KOPT-K1 (cell line): ENCODE measurements at regions not wholly inside any gene's neighbourhood (a gene's known extent, or its start where the extent isn't known, plus 50 kb on each side); places are given as distances from the start of the nearest gene placed in this dataset.

Experiments
- H3K27ac ChIP-seq: fragments of 200-600 bp; sonication (generic); 2 replicates; pipeline ENCODE4 v1.5.1; 2016; ENCODE audit warnings: antibody characterized with exemption, mild to moderate bottlenecking, low read depth, low read length; ENCODE audit not compliant: poor library complexity, severe bottlenecking
- H3K36me3 ChIP-seq: fragments of 200-600 bp; sonication (generic); 2 replicates; pipeline ENCODE4 v1.5.1; 2017; ENCODE audit warnings: antibody characterized with exemption, mild to moderate bottlenecking, low read length, moderate library complexity; ENCODE audit not compliant: insufficient read depth
- H3K9me3 ChIP-seq: fragments of 200-600 bp; sonication (generic); 2 replicates; pipeline ENCODE4 v1.5.1; 2017; ENCODE audit warnings: antibody characterized with exemption, low read length, mild to moderate bottlenecking; ENCODE audit not compliant: insufficient read depth, poor library complexity, severe bottlenecking

DNA sequence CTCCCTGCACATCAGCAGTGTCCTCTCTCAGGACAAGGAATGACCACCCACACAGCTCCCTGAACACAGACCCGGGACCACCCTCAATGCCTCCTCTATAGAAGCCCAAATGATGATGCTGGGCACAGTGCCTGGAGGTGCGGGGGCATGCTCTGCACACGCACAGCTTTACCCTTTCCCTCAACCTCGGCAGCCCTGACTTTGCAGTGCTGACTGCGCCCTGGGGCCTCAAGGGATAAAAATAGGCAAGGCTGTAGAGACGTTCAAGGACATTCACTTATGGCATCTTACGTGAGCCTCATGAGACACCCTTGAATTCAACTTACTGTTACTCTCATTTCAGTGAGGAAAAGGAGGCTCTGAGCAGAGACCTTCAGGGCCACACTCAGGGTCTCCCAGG, 521.6 kb upstream of the MGMT start:
- Histone ChIP-seq H3K27ac (no peak overlapping the region), H3K9me3 (peaks cover 6% of the 10 kb centered on the region), H3K36me3 (no peaks in the 10 kb centered on the region)

DNA sequence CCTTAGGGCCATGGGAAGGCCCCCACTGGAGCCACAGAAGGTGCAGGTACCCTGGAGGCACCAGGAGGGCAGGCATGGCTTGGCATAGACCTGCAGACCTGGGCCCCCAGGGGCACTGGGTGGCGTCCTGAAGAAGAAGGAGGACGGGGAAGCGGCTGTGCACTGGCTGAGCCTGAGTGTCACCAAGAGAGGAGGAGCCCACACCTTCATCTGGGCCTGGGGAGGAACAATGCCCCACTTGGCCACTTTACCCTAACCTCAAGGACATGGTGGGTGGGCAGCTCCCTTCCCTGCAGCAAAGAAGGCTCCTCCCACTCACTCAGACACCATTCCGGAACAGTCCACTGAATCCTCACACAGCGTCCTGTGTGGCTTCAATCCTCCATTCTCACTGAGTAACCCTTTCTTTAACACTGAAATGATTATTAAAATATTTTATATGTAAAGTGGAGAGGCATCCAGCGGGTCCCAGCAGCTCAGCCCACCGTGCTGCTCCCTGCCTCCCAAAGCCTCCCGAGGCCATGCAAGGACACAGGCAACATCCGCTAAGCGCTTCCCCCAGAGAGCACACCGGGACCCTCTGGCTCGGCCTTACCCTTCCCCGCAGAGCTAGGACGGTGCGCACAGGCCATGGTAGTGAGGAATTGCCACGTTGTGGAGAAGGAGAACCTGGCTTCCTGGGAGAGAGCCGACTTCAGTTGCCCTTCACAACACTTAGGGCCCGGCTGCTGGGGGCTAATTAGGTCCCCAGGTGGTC, 516.7 kb upstream of the MGMT start:
- Histone ChIP-seq H3K27ac (no peak overlapping the region), H3K36me3 (no peaks in the 10 kb centered on the region), H3K9me3 (peaks cover 6% of the 10 kb centered on the region)

DNA sequence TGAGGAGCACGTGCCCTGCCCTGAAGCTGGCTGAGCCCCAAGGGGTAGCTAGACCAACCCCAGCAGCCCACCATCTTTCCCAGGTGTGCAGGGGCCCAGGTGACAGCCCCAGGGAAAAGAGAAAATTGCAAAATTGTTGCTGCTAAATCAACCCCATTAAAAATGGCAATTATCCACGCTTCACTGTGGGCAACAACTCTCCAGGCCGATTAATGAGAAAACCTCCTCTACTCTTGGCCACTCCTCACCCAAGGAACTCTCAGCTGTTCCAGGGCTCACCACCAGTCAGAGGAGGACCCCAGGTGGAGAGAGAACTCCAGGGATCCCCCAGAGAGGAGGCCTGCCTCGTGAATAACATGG, 516.1 kb upstream of the MGMT start:
- Histone ChIP-seq H3K36me3 (no peaks in the 10 kb centered on the region), H3K9me3 (peaks cover 6% of the 10 kb centered on the region), H3K27ac (no peak overlapping the region)

DNA sequence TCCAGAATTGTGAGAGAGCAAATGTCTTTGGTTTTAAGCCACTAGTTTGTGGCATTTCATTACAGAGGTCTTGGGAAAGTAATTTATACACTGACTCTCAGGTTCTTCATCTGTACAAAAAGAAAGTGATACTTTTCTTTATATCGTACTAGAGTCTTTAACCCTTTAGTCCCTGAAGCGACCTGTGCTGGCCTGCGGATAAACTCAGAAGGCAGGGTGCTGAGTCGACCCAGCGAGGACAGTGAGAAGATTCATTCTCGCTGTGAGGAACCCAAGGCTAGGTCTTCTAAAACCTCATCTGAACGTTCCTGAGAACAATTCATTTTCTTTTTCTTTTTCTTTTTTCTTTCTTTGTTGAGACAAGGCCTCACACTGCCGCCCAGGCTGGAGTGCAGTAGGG, 514.2 kb upstream of the MGMT start:
- Histone ChIP-seq H3K27ac (no peak overlapping the region), H3K9me3 (no peaks in the 10 kb centered on the region)

DNA sequence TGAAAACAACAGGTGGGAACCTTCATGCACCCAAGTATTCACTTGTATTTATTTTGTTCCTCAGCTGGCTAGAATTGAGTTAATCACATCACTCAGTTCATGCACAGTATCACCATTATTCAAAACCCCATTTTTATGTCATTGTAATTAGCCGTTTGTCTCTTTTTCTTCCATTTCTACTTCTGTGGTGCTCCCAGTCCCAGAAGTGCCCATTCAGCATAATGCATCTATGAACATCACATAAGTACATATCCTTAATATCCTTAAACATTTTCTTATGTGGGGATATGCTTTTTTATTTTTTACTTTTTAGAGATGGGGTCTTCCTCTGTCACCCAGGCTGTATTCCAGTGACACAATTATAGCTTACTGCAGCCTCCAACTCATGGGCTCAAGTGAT, 510.9 kb upstream of the MGMT start:
- H3K9me3 ChIP-seq, result no peaks in the 10 kb centered on the region
- no peak overlapping the region for H3K27ac ChIP-seq
- no peaks in the 10 kb centered on the region for H3K36me3 ChIP-seq

More for the DNA sequence above, 514.2 kb upstream of the MGMT start:
- no peaks in the 10 kb centered on the region for H3K36me3 ChIP-seq

DNA sequence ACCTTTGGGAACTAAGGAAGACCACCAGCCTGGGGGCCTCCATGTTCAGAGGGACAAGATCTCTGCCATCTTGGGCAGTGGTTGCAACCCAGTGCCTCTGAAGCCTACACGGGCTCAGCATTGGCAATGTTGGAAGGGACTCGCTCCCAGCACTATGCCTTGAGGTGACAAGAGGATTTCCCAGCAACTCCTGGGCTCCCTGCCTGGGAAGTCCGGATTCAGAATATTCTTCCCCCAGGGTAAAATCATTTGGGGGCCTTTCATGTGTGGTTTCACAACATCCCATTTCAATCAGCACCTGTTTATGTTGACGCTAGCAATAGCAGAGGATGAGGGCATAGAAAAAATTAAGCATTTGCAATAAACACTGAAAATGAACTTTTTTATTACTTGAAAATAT, 509.8 kb upstream of the MGMT start:
- H3K27ac ChIP-seq, result no peak overlapping the region
- H3K36me3 ChIP-seq, result no peaks in the 10 kb centered on the region
- H3K9me3 ChIP-seq, result no peaks in the 10 kb centered on the region

DNA sequence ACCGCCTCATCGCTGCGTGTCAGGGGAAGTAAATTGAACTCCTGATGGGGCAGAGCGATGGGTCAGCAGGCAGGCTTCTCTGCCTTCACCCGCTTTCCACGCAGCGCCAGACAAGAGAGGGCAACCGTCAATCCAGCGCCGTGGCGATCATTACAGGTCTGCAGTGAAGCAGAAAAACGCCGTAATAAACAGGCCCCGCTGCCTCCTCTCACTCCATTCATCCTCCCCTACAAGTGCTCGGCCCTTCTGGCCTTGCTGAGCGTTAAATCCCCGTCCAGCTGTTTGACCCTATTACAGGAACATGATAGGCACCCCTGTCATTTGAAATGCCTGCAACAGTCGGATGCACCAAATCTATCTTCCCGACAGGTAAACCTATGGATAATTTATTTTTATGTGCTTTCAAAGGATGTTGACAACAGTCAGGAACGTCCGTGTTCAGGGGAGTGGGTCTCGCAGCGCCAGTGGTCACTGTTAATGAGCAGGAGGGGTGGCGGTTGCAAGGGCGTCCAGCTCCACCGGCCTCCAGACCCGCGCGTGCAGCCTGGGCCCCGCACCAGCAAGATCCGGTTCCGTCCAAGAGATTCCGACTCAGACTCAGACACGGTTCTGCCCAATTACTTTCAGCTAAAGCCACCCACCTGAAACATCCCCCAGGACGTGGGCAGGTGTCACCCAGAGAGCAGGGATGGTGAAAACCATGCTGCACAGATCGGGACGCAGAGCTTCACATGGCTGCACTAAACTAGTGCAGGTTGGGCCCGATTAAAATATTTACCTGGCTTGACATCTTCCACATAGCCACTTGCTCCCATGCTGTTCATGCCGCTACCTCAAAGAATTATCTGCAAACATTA, 508.0 kb upstream of the MGMT start:
- Histone ChIP-seq H3K9me3 (no peaks in the 10 kb centered on the region), H3K36me3 (no peaks in the 10 kb centered on the region), H3K27ac (no peak overlapping the region)

DNA sequence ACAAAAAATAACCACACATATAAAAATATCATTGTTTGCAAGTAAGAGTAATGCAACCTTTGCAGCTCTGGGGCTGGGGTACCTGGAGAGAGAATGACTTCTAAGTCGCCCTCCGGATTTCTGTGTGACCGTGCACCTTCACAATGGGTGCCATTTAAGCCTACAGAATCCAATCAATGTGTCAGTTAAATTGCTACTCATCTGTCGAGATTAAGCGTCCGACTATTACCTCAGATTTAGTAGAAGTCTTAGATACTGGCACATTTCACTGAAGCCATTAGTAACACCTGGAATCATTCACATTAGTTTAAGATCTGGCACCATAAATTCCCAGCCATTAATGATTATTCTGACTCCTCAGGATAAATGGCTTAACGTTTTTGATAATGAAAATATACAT, 507.3 kb upstream of the MGMT start:
- Histone ChIP-seq H3K36me3 (no peaks in the 10 kb centered on the region), H3K27ac (no peak overlapping the region), H3K9me3 (peaks cover 2% of the 10 kb centered on the region)

DNA sequence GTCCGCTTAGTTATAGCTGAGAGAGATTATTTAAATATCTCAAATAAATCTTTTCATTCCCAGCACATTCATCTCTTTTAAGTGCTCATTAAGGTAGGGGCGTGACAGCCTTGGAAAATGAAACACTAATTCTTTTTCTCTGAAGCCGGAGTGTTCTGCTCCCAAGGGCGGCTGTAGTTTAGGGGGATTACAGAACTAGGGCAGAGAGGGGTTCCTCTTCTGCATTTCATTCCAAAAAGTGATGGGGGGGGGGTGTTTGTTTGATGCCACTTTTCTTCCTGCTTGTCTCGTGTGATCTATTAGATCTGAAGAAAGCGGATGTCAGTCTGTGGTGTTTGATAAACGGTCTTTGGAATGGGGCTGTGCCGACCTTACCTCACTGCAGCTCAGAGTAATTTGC, 506.5 kb upstream of the MGMT start:
- Histone ChIP-seq H3K27ac (no peak overlapping the region), H3K36me3 (no peaks in the 10 kb centered on the region), H3K9me3 (peaks cover 9% of the 10 kb centered on the region)

DNA sequence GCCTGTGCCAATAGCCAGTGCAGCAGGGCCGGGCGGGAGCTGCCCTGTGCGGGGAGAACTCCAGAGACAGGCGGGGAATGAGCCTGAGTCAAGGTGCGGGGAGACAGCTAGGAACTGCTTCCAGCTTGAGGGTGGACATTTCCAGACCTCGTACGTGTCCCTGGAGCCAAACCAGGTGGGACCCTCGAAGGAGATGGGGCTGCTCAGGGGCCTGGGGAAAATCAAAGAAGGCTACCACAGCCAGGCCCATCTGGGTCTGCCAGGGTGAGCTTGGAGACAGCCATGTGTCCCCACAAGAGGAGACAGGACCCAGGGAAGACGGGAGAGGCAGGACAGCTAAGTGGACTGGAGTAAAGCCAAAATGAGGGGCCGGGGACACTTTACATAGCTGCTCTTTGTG, 504.9 kb upstream of the MGMT start:
- Histone ChIP-seq H3K36me3 (no peaks in the 10 kb centered on the region), H3K9me3 (peaks cover 10% of the 10 kb centered on the region)

DNA sequence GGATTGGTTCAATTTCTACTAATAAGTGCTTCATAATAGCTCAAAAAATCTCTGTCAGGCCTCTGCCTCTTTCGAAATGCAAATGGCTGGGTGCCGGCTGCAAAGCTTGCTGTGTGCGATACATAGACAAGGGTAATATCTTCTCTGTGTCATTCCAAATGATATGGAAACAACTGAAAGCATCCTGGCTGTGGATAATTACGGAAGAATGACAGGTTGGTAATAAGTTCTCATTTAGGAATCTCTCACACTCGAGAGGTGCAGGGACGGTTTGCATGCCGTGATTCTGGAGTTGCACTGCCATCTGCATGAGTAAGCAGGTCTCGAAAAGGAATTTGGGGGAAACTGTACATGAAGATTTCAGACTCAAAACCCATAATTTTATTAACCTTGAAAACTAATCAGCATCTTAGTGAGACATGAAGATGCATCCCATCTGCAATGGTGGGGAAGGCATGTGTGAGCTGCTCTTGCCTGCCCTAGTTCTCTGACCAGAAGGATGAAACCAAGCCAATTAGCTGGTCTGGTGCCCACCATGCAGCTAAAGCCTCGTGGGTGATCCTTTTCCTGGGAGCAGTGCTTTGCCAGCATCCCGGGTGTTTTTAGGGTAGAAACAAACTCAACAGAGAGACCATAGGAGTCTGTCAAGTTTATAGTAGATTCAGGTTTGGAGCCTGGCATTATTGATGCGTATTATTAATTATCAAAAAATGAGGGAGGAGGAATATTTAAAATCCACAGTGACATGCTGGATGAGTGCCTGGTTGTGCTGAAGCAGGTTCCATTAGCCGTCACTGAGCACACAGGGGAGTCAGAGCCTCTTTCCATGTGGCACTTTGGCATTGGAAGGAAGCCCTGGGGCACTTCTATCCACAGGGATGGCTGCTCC, 503.6 kb upstream of the MGMT start:
- Histone ChIP-seq H3K27ac (no peak overlapping the region), H3K9me3 (peaks cover 10% of the 10 kb centered on the region)

More for the DNA sequence above, 504.9 kb upstream of the MGMT start:
- no peak overlapping the region for H3K27ac ChIP-seq

DNA sequence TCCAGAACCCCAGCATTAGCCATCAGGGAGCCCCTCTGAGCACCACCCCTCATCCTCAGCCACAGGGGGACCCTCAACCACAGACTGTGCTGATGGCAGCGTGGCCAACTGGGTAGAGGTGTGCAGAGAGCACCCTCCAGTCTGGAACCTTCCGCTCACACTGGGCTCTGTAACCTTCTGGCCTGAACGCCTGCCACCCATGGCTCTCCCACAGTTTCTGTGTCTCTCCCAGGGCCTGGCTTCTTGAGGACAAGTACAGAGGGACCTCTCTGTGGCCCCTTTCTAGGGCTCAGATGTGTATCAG, 503.0 kb upstream of the MGMT start:
- no peaks in the 10 kb centered on the region for H3K36me3 ChIP-seq
- no peak overlapping the region for H3K27ac ChIP-seq
- peaks cover 10% of the 10 kb centered on the region for H3K9me3 ChIP-seq

More for the DNA sequence above, 503.6 kb upstream of the MGMT start:
- no peaks in the 10 kb centered on the region for H3K36me3 ChIP-seq

DNA sequence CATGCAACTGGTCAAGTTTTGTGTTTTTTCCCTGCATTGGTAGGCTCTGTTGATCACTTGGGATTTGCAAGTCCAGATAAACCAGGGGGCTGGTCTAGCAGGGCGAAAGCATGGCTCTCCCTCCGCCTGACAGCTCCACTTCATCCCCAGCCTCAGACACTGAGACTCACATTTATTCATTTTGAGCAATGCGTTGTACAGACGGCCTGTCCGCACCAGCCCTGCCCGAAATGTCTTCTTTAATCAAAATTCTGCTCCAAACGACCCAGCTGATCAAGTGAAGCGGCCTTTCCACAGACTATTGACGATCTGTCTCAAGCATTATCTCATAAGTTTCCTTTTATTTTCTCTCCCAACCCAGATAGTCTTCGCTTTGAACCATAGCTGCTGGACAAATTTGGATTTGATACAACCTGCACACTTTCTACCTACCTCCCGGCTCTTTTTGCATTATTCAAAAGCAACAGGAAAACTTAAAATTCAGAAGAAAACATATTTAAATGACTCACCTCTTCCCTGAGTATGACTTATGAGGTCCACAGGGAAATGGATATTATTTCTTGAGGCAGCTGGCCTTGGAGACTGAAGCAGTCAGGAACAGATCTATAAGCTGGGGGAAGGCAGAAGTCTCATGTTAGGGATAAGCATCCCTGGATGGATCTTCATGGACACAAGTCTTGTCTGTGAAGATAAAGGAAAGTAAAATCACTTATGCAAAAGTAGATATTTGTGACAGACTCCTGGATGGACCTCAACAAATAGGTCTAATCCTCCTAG, 498.9 kb upstream of the MGMT start:
- H3K9me3 ChIP-seq, result peaks cover 10% of the 10 kb centered on the region
- no peaks in the 10 kb centered on the region for H3K36me3 ChIP-seq
- no peak overlapping the region for H3K27ac ChIP-seq

DNA sequence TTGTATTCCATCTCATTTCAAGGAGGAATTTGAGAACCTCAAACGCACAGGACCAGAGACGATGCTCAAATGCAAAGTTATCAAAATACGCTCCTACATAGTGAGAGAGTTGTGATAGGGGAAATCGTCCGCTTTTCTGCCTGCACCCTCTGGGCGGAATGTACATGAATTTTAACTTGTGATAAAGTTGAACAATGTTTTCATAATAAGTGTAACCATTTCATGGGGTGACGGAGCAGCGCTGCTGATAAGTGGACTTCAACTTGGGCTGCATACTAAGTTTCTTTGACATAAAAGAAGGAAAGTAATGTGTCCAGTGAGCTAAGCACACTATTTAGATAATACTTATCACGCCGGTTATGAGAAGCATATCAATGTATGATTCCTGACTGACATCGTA, 497.5 kb upstream of the MGMT start:
- Histone ChIP-seq H3K27ac (no peak overlapping the region), H3K9me3 (peaks cover 10% of the 10 kb centered on the region), H3K36me3 (no peaks in the 10 kb centered on the region)
